Left lobe of liver (tissue), 2 donors: ENCODE measurements at regions not wholly inside any gene's neighbourhood (a gene's known extent, or its start where the extent isn't known, plus 50 kb on each side); places are given as distances from the start of the nearest gene placed in this dataset.

Source experiments
- ATAC-seq: fragments of 200-7000 bp; cut with Tn5 transposase; one replicate; pipeline ENCODE4 v1.9.1; 2020; ENCODE audit warnings: mild to moderate bottlenecking, moderate library complexity
- DNase-seq: peaks from one replicate; pipeline ENCODE4 v3.0.0-alpha.2; 2020; ENCODE audit warnings: low spot score
- donor health status: DM: no; HTN: no; CAD: no; lungs with moderate emphysema.
- donor health status: DM: no; HTN: yes; CAD: no.

DNA sequence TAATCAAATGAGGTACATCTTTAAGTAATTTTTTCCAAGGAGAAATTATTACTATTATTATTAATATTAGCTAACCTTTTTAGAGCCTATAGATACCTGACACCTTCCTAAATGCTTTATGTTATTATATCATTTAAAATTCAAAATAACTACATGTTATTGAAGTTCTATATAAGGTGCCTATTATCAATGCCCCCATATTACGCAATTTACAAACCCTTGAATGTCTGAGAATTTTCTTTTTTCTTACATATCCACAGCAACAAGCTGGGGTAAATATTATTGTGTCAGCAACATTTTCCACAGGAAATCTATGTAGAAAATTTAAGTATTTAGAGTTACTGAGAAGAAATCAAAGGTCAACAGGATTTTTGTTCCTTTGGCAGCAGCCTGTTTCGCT lies 327.3 kb downstream of the NXPE2 start:
- ATAC-seq, result no peak
- no peak for DNase-seq

DNA sequence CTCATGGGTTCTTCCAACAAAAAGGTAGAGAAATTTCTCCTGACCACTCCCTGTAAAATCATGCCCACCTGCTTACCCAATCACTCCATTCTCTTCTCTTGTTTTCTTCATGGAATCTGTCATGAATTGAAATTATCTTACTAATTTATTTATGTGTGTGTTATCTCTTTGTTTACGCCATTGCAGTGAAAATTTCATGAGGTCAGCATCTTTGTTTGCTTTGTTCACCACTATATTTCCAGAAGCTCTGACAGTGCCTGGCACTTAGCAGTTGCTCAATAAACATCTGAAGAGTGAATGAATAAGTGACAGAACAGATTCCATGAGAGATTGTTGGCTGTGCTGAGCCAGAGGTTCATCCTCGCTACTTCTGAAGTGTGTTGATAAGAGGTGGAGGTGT lies 329.5 kb downstream of the NXPE2 start:
- DNase-seq (no peak), ATAC-seq (no peak)

GRCh38 chr11:115008799-115009198 lies 330.5 kb downstream of the NXPE2 start:
- DNase-seq (no peak), ATAC-seq (no peak)

GRCh38 chr11:115017529-115017928 lies 339.2 kb downstream of the NXPE2 start:
- ATAC-seq (no peak), DNase-seq (no peak)

- ATAC-seq (no peak), DNase-seq (no peak)
Measured at GRCh38 chr11:115030166-115030565, 351.8 kb downstream of the NXPE2 start.

- ATAC-seq, result no peak
- DNase-seq, result no peak
Measured at GRCh38 chr11:115036406-115037180, 358.3 kb downstream of the NXPE2 start.

- DNase-seq (no peak), ATAC-seq (no peak)
Measured at GRCh38 chr11:115042002-115042401, 363.7 kb downstream of the NXPE2 start.

GRCh38 chr11:115047631-115048030 lies 369.3 kb downstream of the NXPE2 start:
- ATAC-seq (no peak), DNase-seq (no peak)

- DNase-seq (no peak), ATAC-seq (no peak)
Measured at GRCh38 chr11:115049796-115050195, 371.5 kb downstream of the NXPE2 start.

GRCh38 chr11:115050756-115051155 lies 372.4 kb downstream of the NXPE2 start:
- ATAC-seq, result no peak
- DNase-seq, result no peak

- no peak for ATAC-seq
- DNase-seq, result no peak
Measured at GRCh38 chr11:115051938-115052590, 373.7 kb downstream of the NXPE2 start.

GRCh38 chr11:115052601-115053000 lies 374.3 kb downstream of the NXPE2 start:
- DNase-seq (no peak), ATAC-seq (no peak)

GRCh38 chr11:115054570-115055538 lies 376.5 kb downstream of the NXPE2 start:
- DNase-seq (no peak), ATAC-seq (no peak)

DNA sequence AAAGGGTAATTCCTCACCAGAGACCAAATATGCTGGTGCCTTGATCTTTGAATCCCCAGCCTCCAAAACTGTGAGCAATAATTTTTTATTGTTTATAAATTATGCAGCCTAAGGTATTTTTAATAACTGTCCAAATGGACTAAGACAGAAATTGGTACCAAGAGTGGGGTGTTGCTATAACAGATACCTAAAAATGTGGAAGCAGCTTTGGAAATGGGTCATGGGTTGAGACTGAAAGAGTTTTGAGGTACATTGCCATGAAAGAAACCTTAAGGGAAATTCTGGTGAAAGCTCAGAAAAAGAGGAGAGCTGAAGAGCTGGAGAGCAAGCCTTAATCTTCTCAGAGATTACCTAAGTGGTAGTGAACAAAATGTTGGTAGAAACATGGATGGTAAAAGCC lies 378.2 kb downstream of the NXPE2 start:
- no peak for ATAC-seq
- no peak for DNase-seq

- DNase-seq, result no peak
- no peak for ATAC-seq
Measured at GRCh38 chr11:115060840-115061239, 382.5 kb downstream of the NXPE2 start.

DNA sequence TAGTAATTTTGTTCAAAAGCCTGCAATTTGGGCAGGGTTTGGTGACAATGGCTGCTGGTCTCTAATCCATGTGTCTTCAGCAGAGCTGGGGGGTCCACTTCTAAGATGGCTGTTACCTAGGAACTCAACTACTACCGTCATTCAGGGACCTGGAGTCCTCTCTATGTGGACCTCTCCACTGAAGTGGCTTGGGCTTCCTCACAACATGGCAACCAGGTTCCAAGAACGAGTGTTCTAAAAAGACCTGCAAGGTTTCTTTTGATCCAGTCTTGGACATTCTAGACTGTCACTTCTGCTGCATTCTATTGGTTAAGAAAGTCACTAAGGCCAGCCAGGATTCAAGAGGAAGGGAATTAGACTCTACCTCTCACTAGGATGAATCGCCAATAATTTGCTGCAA lies 387.0 kb downstream of the NXPE2 start:
- ATAC-seq, result no peak
- no peak for DNase-seq

- no peak for DNase-seq
- no peak for ATAC-seq
Measured at GRCh38 chr11:115065830-115066664, 387.7 kb downstream of the NXPE2 start.

GRCh38 chr11:115067471-115067870 lies 389.1 kb downstream of the NXPE2 start:
- no peak for ATAC-seq
- DNase-seq, result no peak

DNA sequence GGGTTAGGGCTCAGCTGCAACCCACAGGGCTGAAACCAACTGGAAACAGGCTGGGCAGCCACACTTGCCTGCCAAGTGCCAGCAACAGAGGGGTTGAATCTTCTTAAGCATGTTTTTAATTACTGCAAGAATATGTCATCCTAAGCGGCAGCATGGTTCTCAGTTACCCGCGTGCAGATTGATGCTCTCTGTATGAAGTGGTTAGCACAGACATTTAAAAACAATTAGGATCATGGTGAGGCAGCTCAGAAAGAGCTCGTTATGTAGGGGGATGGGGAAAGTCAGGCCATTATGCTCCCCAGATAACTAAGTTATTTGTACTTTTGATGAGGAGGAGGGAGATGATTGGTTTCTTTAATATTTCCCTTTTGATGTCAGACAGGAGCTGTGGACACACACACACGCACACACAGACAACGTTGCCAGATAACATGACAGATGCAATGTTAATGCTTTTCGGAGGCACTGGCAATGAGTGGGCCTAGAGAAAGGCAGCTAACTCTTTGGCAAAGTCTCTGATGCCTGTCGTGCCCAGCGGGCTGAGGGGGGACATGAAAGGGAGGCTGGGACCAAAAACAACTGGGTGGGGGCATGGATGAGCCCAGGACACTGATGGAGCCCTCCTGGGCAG lies 389.7 kb downstream of the NXPE2 start:
- ATAC-seq (no peak), DNase-seq (no peak)

GRCh38 chr11:115069599-115069998 lies 391.3 kb downstream of the NXPE2 start:
- DNase-seq (no peak), ATAC-seq (no peak)
